Tibial nerve (tissue), 3 donors: ENCODE measurements at regions not wholly inside any gene's neighbourhood (a gene's known extent, or its start where the extent isn't known, plus 50 kb on each side); places are given as distances from the start of the nearest gene placed in this dataset.

Source experiments
- CTCF ChIP-seq, 5 experiments: fragments of 200-600 bp in 3 of 5; fragments of 450-650 bp in 2 of 5; sonication (generic) in 3 of 5; IDR thresholded peaks; one replicate each; pipeline ENCODE4 v1.5.1; 2016 to 2019; ENCODE audit warnings: antibody characterized with exemption in 5 of 5, mild to moderate bottlenecking in 3 of 5, moderate library complexity in 2 of 5
- POLR2A ChIP-seq, 2 donors: fragments of 450-650 bp; IDR thresholded peaks; one replicate each; pipeline ENCODE4 v1.6.1; 2017; ENCODE audit warnings: antibody characterized with exemption in 2 of 2, mild to moderate bottlenecking in 2 of 2, moderate library complexity in 2 of 2

GRCh38 chr7:32251659-32252058 lies 181.5 kb upstream of the PDE1C start:
- no peak for TF ChIP-seq CTCF (IDR thresholded peaks at IDR 0.05)
- no peak for TF ChIP-seq POLR2A (IDR thresholded peaks at IDR 0.05)
